Retinal pigment epithelial cell (primary cell): ENCODE measurements at regions not wholly inside any gene's neighbourhood (a gene's known extent, or its start where the extent isn't known, plus 50 kb on each side); places are given as distances from the start of the nearest gene placed in this dataset.

ENCODE experiments used
- DNase-seq: peaks from one replicate; pipeline ENCODE4 v3.0.0-alpha.2; 2010; ENCODE audit warnings: low read depth
- H3K4me3 ChIP-seq: 2 replicates; pipeline ENCODE4 v1.5.1; 2011; ENCODE audit warnings: mild to moderate bottlenecking, low read length, control low read depth, moderate library complexity
- CTCF ChIP-seq: conservative IDR thresholded peaks from 2 replicates; pipeline ENCODE4 v1.5.1; 2011; ENCODE audit warnings: low read depth, low read length, control low read depth, inconsistent platforms

- TF ChIP-seq CTCF: no peak
- no peak overlapping the region for H3K4me3 ChIP-seq
- DNase-seq: no peak
Observed at GRCh38 chr11:81388326-81388725, 1345.3 kb downstream of the FAM181B start.

- no peak overlapping the region for H3K4me3 ChIP-seq
Observed at GRCh38 chr11:81380395-81380794, 1353.3 kb downstream of the FAM181B start.

GRCh38 chr11:81377418-81377817 is 1356.2 kb downstream of the FAM181B start:
- no peak for TF ChIP-seq CTCF
- H3K4me3 ChIP-seq: no peak overlapping the region
- DNase-seq: no peak

More at GRCh38 chr11:81380395-81380794, 1353.3 kb downstream of the FAM181B start:
- DNase-seq: no peak
- TF ChIP-seq CTCF: no peak

GRCh38 chr11:81373986-81374385 is 1359.7 kb downstream of the FAM181B start:
- no peak overlapping the region for H3K4me3 ChIP-seq
- no peak for DNase-seq
- no peak for TF ChIP-seq CTCF

GRCh38 chr11:81368192-81368591 is 1365.5 kb downstream of the FAM181B start:
- no peak overlapping the region for H3K4me3 ChIP-seq
- no peak for TF ChIP-seq CTCF
- no peak for DNase-seq

DNA sequence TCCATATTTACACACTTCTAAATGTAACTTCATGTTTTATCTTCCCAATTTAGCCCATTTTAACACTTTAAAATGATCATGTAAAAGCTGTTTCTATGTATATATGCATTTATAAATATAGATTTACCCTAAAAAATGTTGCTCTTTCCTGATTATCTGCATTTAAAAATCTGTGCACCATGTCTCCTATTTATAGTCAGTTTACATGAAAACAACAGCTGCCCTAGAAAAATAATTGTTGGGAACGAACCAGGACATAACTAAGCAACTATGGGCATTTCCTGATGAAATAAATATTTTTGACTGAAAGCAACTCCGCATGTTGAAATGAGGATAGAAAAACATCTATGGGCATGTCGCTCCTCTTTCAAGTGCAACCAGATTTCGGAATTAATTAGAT is 1368.2 kb downstream of the FAM181B start:
- H3K4me3 ChIP-seq: no peak overlapping the region
- DNase-seq: no peak
- TF ChIP-seq CTCF: no peak

DNA sequence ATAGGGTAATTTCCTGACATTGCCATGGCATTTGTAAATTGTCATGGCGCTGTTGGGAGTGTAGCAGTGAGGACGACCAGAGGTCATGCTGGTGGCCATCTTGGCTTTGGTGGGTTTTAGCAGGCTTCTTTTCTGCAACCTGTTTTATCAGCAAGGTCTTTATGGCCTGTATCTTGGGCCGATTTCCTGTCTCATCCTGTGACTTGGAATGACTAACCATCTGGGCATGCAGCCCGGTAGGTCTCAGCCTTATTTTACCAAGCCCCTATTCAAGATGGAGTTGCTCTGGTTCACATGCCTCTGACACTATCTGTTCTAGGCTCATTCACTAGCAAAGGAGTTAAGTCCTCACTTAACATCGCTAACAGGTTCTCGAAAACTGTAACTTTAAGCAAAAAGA is 1374.2 kb downstream of the FAM181B start:
- no peak for DNase-seq
- H3K4me3 ChIP-seq: no peak overlapping the region
- no peak for TF ChIP-seq CTCF
